22Rv1 (cell line): ENCODE measurements at regions not wholly inside any gene's neighbourhood (a gene's known extent, or its start where the extent isn't known, plus 50 kb on each side); places are given as distances from the start of the nearest gene placed in this dataset.

Experiments
- ZFX ChIP-seq: fragments of 450-650 bp; IDR thresholded peaks from 2 replicates; pipeline ENCODE4 v1.6.1; 2017; ENCODE audit warnings: antibody characterized with exemption, borderline replicate concordance
- TF ChIP-seq, protein P1 (sequence below): fragments of 450-650 bp; IDR thresholded peaks from 2 replicates; pipeline ENCODE4 v1.5.1; 2017; ENCODE audit warnings: mild to moderate bottlenecking

DNA sequence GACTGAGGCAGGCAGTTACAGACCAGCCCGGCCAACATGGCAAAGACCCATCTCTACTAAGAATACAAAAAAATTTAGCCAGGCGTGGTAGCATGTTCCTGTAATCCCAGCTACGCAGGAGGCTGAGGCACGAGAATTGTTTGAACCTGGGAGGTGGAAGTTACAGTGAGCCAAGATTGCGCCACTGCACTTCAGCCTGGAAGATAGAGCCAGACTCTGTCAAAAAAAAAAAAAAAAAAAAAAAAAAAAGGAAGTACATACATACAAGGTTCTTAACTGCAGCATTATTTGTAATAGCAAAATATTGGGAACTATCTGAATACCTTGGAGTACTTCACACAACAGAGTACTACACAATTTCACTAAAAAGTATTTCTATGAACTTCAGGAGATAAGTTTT is 183.5 kb upstream of the OLIG3 start:
- TF ChIP-seq, protein P1, sequence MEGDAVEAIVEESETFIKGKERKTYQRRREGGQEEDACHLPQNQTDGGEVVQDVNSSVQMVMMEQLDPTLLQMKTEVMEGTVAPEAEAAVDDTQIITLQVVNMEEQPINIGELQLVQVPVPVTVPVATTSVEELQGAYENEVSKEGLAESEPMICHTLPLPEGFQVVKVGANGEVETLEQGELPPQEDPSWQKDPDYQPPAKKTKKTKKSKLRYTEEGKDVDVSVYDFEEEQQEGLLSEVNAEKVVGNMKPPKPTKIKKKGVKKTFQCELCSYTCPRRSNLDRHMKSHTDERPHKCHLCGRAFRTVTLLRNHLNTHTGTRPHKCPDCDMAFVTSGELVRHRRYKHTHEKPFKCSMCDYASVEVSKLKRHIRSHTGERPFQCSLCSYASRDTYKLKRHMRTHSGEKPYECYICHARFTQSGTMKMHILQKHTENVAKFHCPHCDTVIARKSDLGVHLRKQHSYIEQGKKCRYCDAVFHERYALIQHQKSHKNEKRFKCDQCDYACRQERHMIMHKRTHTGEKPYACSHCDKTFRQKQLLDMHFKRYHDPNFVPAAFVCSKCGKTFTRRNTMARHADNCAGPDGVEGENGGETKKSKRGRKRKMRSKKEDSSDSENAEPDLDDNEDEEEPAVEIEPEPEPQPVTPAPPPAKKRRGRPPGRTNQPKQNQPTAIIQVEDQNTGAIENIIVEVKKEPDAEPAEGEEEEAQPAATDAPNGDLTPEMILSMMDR = no peak
- no peak for TF ChIP-seq ZFX
